NCI-H2227 (cell line): ENCODE measurements at regions not wholly inside any gene's neighbourhood (a gene's known extent, or its start where the extent isn't known, plus 50 kb on each side); places are given as distances from the start of the nearest gene placed in this dataset.

Experiments used
- DNase-seq: peaks from one replicate; lab custom pipeline; 2025; ENCODE audit not compliant: unreplicated experiment; lab: John Stamatoyannopoulos, UW

- DNase-seq: no peak
Observed at GRCh38 chr18:45119876-45120275, 439.2 kb downstream of the SETBP1 start.

GRCh38 chr18:45121146-45121545 lies 440.5 kb downstream of the SETBP1 start:
- DNase-seq: no peak

GRCh38 chr18:45122506-45122905 lies 441.8 kb downstream of the SETBP1 start:
- no peak for DNase-seq

GRCh38 chr18:45127405-45127804 lies 446.7 kb downstream of the SETBP1 start:
- no peak for DNase-seq

- no peak for DNase-seq
Observed at GRCh38 chr18:45133276-45133675, 452.6 kb downstream of the SETBP1 start.

- DNase-seq: no peak
Observed at GRCh38 chr18:45136381-45137086, 455.8 kb downstream of the SETBP1 start.

- DNase-seq: no peak
Observed at GRCh38 chr18:45137087-45137419, 456.4 kb downstream of the SETBP1 start.

- DNase-seq: no peak
Observed at GRCh38 chr18:45139478-45139877, 458.8 kb downstream of the SETBP1 start.

GRCh38 chr18:45142868-45143267 lies 462.2 kb downstream of the SETBP1 start:
- no peak for DNase-seq

GRCh38 chr18:45149712-45150111 lies 465.6 kb upstream of the SLC14A2 start:
- no peak for DNase-seq

GRCh38 chr18:45151645-45152044 lies 463.6 kb upstream of the SLC14A2 start:
- no peak for DNase-seq

GRCh38 chr18:45155526-45155925 lies 459.8 kb upstream of the SLC14A2 start:
- no peak for DNase-seq

- peak; percentile 39 for DNase-seq
Observed at GRCh38 chr18:45156946-45157345, 458.3 kb upstream of the SLC14A2 start.

GRCh38 chr18:45157576-45157975 lies 457.7 kb upstream of the SLC14A2 start:
- DNase-seq: no peak

GRCh38 chr18:45161850-45162249 lies 453.4 kb upstream of the SLC14A2 start:
- no peak for DNase-seq

- DNase-seq: no peak
Observed at GRCh38 chr18:45163871-45164270, 451.4 kb upstream of the SLC14A2 start.

- no peak for DNase-seq
Observed at GRCh38 chr18:45164551-45164950, 450.7 kb upstream of the SLC14A2 start.

- no peak for DNase-seq
Observed at GRCh38 chr18:45165176-45165713, 450.0 kb upstream of the SLC14A2 start.

GRCh38 chr18:45165871-45166270 lies 449.4 kb upstream of the SLC14A2 start:
- DNase-seq: no peak

- no peak for DNase-seq
Observed at GRCh38 chr18:45166341-45166835, 448.9 kb upstream of the SLC14A2 start.

GRCh38 chr18:45166836-45167551 lies 448.3 kb upstream of the SLC14A2 start:
- DNase-seq: no peak

- DNase-seq: no peak
Observed at GRCh38 chr18:45167631-45168280, 447.5 kb upstream of the SLC14A2 start.
